ENCODE measurements at regions not wholly inside any gene's neighbourhood (a gene's known extent, or its start where the extent isn't known, plus 50 kb on each side); places are given as distances from the start of the nearest gene placed in this dataset.

- Mint-ChIP-seq H3K36me3 (ENCODE audit: low read depth) (no peaks in the 10 kb centered on the region), H3K4me3 (no peak overlapping the region), H3K27me3 (ENCODE audit: low read depth, poor library complexity) (peaks cover 5% of the 10 kb centered on the region), H3K4me1 (no peaks in the 10 kb centered on the region), H3K27ac (no peak overlapping the region), H3K9me3 (peaks cover 8% of the 10 kb centered on the region)
- no peak for DNase-seq
- TF ChIP-seq CTCF (IDR thresholded peaks at IDR 0.05) = no peak
These were observed 66.3 kb upstream of the TMEM215 start for GRCh38 chr9:32716955-32717543.

GRCh38 chr9:32722704-32723103, 60.6 kb upstream of the TMEM215 start:
- Mint-ChIP-seq H3K4me1 (peaks cover 8% of the 10 kb centered on the region), H3K27ac (no peak overlapping the region), H3K9me3 (peaks cover 27% of the 10 kb centered on the region), H3K36me3 (ENCODE audit: low read depth) (no peaks in the 10 kb centered on the region), H3K27me3 (ENCODE audit: low read depth, poor library complexity) (peaks cover 5% of the 10 kb centered on the region), H3K4me3 (no peak overlapping the region)
- TF ChIP-seq CTCF (IDR thresholded peaks at IDR 0.05) = no peak
- DNase-seq = no peak

DNA sequence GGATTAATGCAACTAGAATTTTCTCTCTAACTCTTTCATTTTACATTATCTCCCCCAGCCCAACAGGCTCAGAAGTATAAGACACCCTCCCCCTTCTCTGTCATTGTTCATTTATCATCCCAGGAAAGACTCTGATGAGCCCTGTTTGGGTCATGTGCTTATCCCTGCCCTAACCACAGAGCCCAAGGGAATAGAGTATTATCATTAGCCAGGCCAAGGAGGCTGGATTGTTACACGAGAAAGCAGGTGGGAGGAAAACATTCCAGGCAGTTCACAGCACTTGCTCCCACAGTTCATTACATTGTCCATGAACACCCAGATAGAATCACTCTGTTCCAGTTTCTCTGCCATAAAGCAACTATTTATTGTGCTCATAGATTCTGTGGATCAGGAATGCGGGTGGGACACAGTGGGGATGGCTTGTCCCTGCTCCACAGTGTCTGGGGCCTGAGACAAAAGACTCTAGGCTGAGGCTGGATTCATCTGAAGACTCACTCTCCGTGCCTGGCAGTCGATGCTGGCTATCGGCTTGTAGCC, 59.5 kb upstream of the TMEM215 start:
- TF ChIP-seq CTCF (IDR thresholded peaks at IDR 0.05) = no peak
- Mint-ChIP-seq H3K4me1 (peaks cover 8% of the 10 kb centered on the region), H3K27me3 (ENCODE audit: low read depth, poor library complexity) (peaks cover 5% of the 10 kb centered on the region), H3K36me3 (ENCODE audit: low read depth) (no peaks in the 10 kb centered on the region), H3K9me3 (peaks cover 38% of the 10 kb centered on the region), H3K27ac (peak overlapping the region; percentile 70), H3K4me3 (no peak overlapping the region)
- no peak for DNase-seq

DNA sequence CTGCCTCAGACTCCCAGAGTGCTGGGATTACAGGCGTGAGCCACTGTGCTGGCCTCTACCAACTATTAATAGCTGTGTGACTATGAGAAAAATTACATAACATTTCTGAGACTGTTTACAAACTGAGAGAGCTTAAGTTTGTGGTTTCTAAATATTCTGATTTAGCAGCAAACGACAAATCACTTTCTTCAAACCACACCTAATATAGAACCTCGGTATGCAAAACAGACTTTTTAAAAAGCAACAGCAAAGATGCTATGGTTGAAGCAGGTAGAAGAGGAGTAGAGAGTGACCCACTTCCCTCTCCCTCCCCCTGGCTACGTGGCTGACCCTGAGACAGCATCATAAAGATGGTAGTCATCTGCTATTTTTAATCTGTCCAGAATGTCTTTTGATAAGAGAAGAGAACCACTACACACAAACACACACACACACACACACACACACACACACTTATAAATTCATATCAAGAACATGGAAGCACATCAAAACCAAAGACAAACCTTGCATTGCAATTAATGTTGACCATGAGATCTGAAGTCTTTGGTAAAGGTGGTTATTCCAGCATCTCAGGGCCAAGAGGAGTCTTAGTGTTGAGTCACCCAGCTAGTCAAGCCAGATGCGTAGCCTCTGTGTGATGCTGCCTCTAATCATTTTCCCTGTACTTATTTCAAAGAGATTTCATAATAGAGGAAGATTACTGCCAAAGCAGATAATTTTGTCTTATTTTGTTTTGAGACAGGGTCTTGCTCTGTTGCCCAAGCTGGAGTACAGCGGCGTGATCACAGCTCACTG, 58.1 kb upstream of the TMEM215 start:
- Mint-ChIP-seq H3K27ac (no peak overlapping the region), H3K36me3 (ENCODE audit: low read depth) (no peaks in the 10 kb centered on the region), H3K4me3 (no peak overlapping the region), H3K9me3 (peaks cover 38% of the 10 kb centered on the region), H3K4me1 (peaks cover 8% of the 10 kb centered on the region), H3K27me3 (ENCODE audit: low read depth, poor library complexity) (no peaks in the 10 kb centered on the region)
- no peak for DNase-seq
- no peak for TF ChIP-seq CTCF (IDR thresholded peaks at IDR 0.05)

- H3K27ac Mint-ChIP-seq = no peak overlapping the region
- H3K4me1 Mint-ChIP-seq = peaks cover 8% of the 10 kb centered on the region
These were observed 55.2 kb upstream of the TMEM215 start for GRCh38 chr9:32728181-32728580.

More at GRCh38 chr9:32728181-32728580, 55.2 kb upstream of the TMEM215 start:
- Mint-ChIP-seq H3K36me3 (ENCODE audit: low read depth) (no peaks in the 10 kb centered on the region), H3K27me3 (ENCODE audit: low read depth, poor library complexity) (no peaks in the 10 kb centered on the region), H3K4me3 (no peak overlapping the region), H3K9me3 (peaks cover 39% of the 10 kb centered on the region)
- no peak for TF ChIP-seq CTCF (IDR thresholded peaks at IDR 0.05)
- no peak for DNase-seq

Data from nephron progenitor cell (in vitro differentiated cells).